ENCODE measurements at regions not wholly inside any gene's neighbourhood (a gene's known extent, or its start where the extent isn't known, plus 50 kb on each side); places are given as distances from the start of the nearest gene placed in this dataset.

- no peaks in the 10 kb centered on the region for H3K4me1 ChIP-seq (ENCODE audit: control insufficient read depth in 1 of 2, insufficient read depth in 2 of 2, low read length in 2 of 2)
- peaks cover 0 to 1% (median 0%) of the 10 kb centered on the region in 7 donors for H3K9me3 Mint-ChIP-seq
- no peak overlapping the region for H3K4me2 ChIP-seq (replicated peaks; ENCODE audit: extremely low read depth, low read length, poor library complexity, severe bottlenecking)
Observed at GRCh38 chr6:128719786-128720185, 163.2 kb upstream of the LAMA2 start.

GRCh38 chr6:128713461-128713860, 169.5 kb upstream of the LAMA2 start:
- H3K4me3 Mint-ChIP-seq: no peak overlapping the region
- no peaks in the 10 kb centered on the region for H3K9me3 ChIP-seq (replicated peaks in 1 of 2; ENCODE audit: control insufficient read depth in 1 of 2, insufficient read depth in 1 of 2, low read length in 2 of 2)
- no peak overlapping the region for H3K27ac ChIP-seq (ENCODE audit: low read depth in 1 of 2, low read length in 2 of 2)
- H3K9ac ChIP-seq (ENCODE audit: insufficient read depth, low read length, poor library complexity, severe bottlenecking): no peak overlapping the region
- no peaks in the 10 kb centered on the region for H3K36me3 Mint-ChIP-seq
- WGBS (ENCODE audit: insufficient coverage): no CpG with 5 or more reads among the region's 2 CpGs
- H3K4me1 Mint-ChIP-seq: no peaks in the 10 kb centered on the region
- H3K79me2 ChIP-seq (ENCODE audit: insufficient read depth, low read length): no peaks in the 10 kb centered on the region
- DNase-seq: no peak
- TF ChIP-seq, protein P1, sequence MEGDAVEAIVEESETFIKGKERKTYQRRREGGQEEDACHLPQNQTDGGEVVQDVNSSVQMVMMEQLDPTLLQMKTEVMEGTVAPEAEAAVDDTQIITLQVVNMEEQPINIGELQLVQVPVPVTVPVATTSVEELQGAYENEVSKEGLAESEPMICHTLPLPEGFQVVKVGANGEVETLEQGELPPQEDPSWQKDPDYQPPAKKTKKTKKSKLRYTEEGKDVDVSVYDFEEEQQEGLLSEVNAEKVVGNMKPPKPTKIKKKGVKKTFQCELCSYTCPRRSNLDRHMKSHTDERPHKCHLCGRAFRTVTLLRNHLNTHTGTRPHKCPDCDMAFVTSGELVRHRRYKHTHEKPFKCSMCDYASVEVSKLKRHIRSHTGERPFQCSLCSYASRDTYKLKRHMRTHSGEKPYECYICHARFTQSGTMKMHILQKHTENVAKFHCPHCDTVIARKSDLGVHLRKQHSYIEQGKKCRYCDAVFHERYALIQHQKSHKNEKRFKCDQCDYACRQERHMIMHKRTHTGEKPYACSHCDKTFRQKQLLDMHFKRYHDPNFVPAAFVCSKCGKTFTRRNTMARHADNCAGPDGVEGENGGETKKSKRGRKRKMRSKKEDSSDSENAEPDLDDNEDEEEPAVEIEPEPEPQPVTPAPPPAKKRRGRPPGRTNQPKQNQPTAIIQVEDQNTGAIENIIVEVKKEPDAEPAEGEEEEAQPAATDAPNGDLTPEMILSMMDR (IDR thresholded peaks at IDR 0.05): no peak
- peaks cover 0 to 1% (median 0%) of the 10 kb centered on the region in 7 donors for H3K9me3 Mint-ChIP-seq
- no peaks in the 10 kb centered on the region for H3K27me3 Mint-ChIP-seq (ENCODE audit: low read depth in 3 of 3)
- intact Hi-C loops (cut with micrococcal nuclease): no loop called here
- no peaks in the 10 kb centered on the region for H4K20me1 ChIP-seq (ENCODE audit: insufficient read depth, low read length)
- H3K4me3 ChIP-seq (replicated peaks in 1 of 3; ENCODE audit: low read depth in 2 of 3, low read length in 3 of 3): no peak overlapping the region
- no peaks in the 10 kb centered on the region for H3K27me3 ChIP-seq (ENCODE audit: control insufficient read depth in 2 of 2, insufficient read depth in 2 of 2, low read length in 2 of 2)
- H3K4me1 ChIP-seq (ENCODE audit: control insufficient read depth in 1 of 2, insufficient read depth in 2 of 2, low read length in 2 of 2): no peaks in the 10 kb centered on the region
- H3K4me2 ChIP-seq (replicated peaks; ENCODE audit: extremely low read depth, low read length, poor library complexity, severe bottlenecking): no peak overlapping the region
- no peak overlapping the region for H2AFZ ChIP-seq (ENCODE audit: insufficient read depth, low read depth, low read length, poor library complexity, severe bottlenecking)
- H3K36me3 ChIP-seq (replicated peaks in 1 of 2; ENCODE audit: control insufficient read depth in 1 of 2, insufficient read depth in 2 of 2, low read length in 2 of 2): no peaks in the 10 kb centered on the region
- H3K27ac Mint-ChIP-seq: no peak overlapping the region

More at GRCh38 chr6:128719786-128720185, 163.2 kb upstream of the LAMA2 start:
- no peaks in the 10 kb centered on the region for H3K36me3 ChIP-seq (replicated peaks in 1 of 2; ENCODE audit: control insufficient read depth in 1 of 2, insufficient read depth in 2 of 2, low read length in 2 of 2)
- no peaks in the 10 kb centered on the region for H3K9me3 ChIP-seq (replicated peaks in 1 of 2; ENCODE audit: control insufficient read depth in 1 of 2, insufficient read depth in 1 of 2, low read length in 2 of 2)
- Mint-ChIP-seq H3K27ac (no peak overlapping the region), H3K27me3 (ENCODE audit: low read depth in 3 of 3) (peaks cover 0 to 3% (median 0%) of the 10 kb centered on the region in 3 donors), H3K4me3 (no peak overlapping the region), H3K4me1 (no peaks in the 10 kb centered on the region), H3K36me3 (no peaks in the 10 kb centered on the region)
- no peaks in the 10 kb centered on the region for H4K20me1 ChIP-seq (ENCODE audit: insufficient read depth, low read length)
- intact Hi-C loops (cut with micrococcal nuclease): no loop called here
- no peak overlapping the region for H3K4me3 ChIP-seq (replicated peaks in 1 of 3; ENCODE audit: low read depth in 2 of 3, low read length in 3 of 3)
- no peaks in the 10 kb centered on the region for H3K79me2 ChIP-seq (ENCODE audit: insufficient read depth, low read length)
- H3K9ac ChIP-seq (ENCODE audit: insufficient read depth, low read length, poor library complexity, severe bottlenecking): no peak overlapping the region
- H3K27ac ChIP-seq (ENCODE audit: low read depth in 1 of 2, low read length in 2 of 2): no peak overlapping the region
- H2AFZ ChIP-seq (ENCODE audit: insufficient read depth, low read depth, low read length, poor library complexity, severe bottlenecking): no peak overlapping the region
- WGBS (ENCODE audit: insufficient coverage): no CpG with 5 or more reads among the region's 3 CpGs
- H3K27me3 ChIP-seq (ENCODE audit: control insufficient read depth in 2 of 2, insufficient read depth in 2 of 2, low read length in 2 of 2): no peaks in the 10 kb centered on the region
- TF ChIP-seq, protein P1 (IDR thresholded peaks at IDR 0.05): no peak
- DNase-seq: no peak
